HG02884 (cell line): ENCODE measurements at regions not wholly inside any gene's neighbourhood (a gene's known extent, or its start where the extent isn't known, plus 50 kb on each side); places are given as distances from the start of the nearest gene placed in this dataset.

Experiments
- ATAC-seq: cut with Tn5 transposase; IDR thresholded peaks from one replicate; pipeline ENCODE4 v1.9.1; 2021; ENCODE audit warnings: mild to moderate bottlenecking, moderate library complexity; ENCODE audit not compliant: unreplicated experiment

DNA sequence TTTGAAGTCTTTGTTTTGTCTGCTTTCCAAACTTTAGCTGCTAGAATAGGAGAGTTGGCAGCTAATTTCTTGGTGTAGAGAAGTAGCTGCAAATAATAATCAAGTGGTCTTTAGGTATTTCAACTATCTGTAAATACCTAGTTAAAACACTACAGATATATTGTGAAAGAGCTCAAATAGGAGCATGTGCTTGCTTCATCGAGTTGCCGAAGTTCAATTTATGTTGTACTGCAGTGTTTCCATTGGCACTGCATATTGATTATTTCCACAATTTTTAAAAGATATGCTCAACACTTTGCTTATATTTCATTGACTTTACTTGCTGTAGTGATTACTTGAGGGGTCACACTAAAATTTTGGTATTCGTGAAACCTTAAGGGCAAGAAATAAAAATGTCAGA, 131.6 kb upstream of the BMP4 start:
- no peak for ATAC-seq

DNA sequence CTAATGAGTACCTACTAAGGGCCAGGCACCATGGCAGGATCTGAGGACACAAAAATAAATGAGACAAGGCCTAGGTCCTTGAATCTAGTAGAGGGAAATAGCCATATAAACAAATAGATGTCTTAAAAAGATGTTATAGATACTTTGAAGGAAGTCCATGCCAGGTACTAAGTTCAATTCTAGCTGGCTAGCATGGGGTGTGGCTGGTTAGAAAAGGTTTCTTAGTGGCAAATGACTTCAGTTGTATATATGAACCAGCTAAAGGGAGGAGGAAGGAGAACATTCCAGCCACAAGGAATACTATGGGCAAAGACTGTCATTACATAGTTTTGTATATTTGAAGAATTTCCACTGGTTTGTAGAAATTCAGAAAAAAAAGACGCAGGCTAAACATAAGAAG, 133.6 kb upstream of the BMP4 start:
- ATAC-seq: no peak

DNA sequence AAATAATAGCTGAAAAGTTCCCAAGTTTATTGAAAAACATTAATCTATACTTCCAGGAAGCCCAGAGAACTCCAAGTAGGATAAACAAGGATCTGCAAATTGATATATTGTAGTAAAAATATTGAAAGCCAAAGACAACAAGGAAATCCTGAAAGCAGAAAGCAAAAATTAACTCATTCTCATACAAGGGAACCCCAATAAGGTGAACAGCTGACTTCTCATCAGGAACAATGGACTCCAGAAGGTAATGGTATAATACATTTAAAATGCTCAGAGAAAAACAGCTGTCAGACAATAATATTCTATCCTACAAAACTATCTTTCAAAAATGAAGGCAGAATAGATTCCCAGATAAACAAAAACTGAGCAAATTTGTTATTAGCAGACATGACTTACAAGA, 138.1 kb upstream of the BMP4 start:
- no peak for ATAC-seq

- ATAC-seq: no peak
Measured at GRCh38 chr14:54098536-54098935, 141.9 kb upstream of the BMP4 start.

GRCh38 chr14:54102051-54102456, 145.4 kb upstream of the BMP4 start:
- no peak for ATAC-seq

- ATAC-seq: no peak
Measured at GRCh38 chr14:54102530-54102929, 145.9 kb upstream of the BMP4 start.

DNA sequence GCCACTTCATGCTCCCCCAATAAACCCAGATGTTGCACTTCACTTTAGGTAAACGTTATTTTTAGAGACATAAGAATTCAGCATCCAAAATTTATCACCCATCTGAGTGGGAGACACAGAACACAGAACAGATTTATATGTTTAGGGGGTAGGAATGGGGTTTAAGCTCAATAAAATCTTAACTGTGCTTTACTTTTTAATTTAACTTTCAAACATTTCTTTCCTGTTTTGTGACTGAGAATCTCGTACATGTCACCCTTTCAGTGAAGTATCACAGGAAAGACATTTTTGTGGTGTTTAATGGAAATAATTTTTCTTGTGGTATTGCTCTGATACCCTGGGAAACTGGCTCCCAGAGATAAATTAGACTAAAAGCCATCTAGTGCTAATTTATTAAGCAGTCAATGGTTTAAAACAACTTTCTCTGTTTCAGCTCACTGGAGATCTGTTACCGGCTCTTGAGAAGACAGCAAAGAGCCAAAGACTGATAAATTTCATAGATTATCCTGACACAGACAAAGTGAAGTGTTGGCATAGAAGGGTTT, 148.0 kb upstream of the BMP4 start:
- ATAC-seq: no peak

- no peak for ATAC-seq
Measured at GRCh38 chr14:54105406-54105805, 148.8 kb upstream of the BMP4 start.

DNA sequence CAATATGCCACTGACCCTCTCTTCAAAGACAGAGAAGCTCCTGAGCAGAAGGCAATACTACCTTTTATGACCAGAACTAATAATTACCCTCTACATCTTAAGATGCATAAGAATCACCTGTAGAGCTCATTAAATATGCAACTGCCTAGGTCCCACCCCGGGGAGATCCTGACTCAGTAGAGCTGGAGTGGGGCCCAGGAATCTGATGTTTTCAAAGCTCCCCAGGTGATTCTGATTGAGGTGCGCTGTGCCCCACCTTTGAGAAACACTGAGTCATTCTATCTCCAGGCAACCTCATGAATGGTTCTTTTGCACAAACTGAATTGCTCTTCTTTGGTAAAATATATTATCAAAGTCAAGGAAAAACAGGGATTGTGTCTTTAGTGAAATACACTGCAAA, 149.3 kb upstream of the BMP4 start:
- no peak for ATAC-seq

DNA sequence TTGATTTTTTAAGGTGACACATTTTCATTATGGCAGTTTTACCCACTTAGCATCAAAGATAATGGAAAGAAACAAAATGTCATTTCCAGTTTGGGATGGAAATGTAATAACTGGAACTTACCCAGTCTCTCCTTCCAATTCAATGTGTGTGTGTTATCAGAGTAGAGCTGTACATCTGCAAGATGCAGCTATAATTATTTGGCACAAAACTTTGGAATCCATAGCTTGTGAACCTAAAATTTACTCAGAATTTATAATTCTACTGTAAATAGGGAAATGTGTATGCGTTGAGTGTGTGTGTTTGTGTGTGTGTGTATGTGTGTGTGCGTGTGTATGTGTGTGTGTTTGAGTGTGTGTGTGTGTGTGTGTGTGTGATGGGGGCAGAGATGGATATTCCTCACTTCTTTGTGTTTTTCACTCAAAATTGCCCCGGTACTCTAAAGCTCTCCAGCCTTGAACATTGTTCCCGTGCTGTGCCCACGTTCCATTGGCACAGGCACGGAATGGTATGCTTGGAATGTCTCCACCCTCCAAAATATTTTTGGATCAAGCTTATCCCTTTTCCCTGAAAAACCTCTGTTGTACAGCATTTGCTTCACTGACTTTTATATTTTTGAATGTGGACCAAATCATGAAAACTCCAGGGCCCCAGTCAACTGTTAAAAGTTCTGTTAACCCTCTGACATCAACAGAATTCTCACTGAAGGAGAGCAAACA, 150.2 kb upstream of the BMP4 start:
- ATAC-seq: no peak

DNA sequence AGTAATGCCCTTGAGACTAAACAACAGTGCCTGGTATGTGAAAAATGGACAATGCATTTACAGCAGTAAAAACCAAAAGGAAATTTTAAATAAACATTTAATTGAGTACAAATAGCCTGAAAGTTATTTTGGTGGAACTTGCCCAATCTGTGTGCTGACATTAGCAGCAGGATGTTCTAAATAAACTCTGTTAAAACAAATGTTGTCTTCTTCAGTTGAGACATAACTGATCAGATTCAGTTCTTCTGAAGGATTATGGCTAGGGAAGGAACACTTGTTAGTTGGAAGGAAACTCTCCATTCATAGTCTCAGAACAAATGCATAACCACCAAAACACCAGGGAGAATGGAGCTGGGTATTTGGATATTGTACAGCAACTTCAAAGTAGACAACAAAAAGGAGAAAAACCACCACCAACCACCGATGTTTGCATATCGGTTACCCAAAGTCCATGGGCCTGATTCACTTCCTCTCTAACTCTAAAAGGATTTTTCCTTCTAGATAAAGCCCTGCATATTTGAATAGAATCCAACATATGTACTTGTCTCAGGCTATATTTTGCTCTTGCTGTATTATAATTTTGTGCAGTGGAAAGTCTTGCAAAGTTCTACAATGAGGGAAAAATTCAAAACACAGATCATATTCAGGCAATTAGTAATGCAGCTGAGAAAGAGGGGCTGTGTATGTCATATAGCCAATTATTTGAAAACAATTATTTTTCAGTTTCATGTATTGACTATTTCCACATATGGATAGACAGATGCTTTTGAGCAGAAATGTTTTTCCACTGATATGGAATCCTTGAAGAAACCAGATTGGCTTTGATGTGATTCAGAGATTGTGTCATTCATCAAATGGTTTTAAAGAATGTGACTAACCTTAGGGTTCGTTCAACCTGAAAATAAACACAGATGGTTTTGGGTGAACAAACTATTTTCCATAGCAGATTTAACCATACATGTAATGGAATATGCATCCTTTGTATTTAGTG, 152.2 kb upstream of the BMP4 start:
- no peak for ATAC-seq

- ATAC-seq: no peak
Measured at GRCh38 chr14:54109521-54110120, 153.0 kb upstream of the BMP4 start.

DNA sequence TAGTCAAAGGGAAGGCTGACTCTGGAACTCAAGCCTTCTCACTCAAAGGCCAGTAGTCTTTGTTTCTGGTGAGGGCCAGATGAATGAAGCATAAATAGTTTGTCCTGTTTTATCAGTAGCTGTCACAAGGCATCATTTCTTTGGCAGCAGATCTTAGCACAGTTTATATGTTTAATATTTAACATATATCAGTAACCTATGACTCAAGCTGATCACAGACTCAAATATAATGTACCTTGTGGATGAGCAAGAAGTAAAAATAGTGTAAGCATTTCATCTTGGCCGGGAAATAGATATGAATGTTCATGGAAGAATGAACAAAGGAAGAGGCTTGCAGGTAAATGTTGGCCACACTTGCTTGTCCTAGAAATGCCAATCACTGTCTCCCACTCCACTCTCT, 158.3 kb upstream of the BMP4 start:
- ATAC-seq: no peak

DNA sequence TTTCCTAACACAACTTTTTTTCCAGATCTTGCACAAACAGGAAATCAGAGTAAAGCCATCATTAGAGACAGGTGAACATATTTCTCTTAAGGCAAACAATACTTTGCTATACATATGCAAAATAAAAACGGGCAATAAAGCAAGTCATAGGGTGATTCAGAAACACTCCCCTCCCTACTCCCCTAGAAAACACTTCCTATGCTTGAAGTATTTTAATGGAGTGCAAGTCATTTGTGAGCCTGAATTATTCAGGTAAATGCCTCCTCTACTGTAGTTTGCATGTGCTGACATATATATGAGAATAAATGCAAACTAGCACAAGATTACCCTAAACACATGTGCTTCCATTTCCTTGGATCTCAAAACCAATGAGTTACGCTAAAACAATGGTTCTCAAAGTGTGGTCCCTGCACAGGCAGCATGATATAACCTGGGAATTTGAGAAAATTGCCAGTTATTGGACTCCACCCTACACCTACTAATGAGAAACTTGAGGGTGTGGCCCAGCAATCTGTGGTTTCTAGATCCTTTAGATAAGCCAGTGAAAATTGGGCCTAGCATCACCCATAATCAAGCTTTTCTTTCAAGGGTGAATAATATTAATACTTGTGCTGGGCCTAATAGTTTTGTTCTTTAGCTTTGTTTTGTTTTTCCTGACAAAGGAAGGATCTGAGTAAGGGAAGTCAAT, 159.7 kb upstream of the BMP4 start:
- no peak for ATAC-seq

GRCh38 chr14:54116972-54117371, 160.3 kb upstream of the BMP4 start:
- no peak for ATAC-seq

GRCh38 chr14:54117396-54117795, 160.8 kb upstream of the BMP4 start:
- ATAC-seq: no peak

GRCh38 chr14:54117924-54118323, 161.3 kb upstream of the BMP4 start:
- ATAC-seq: no peak

- ATAC-seq: no peak
Measured at GRCh38 chr14:54120260-54120659, 163.6 kb upstream of the BMP4 start.

DNA sequence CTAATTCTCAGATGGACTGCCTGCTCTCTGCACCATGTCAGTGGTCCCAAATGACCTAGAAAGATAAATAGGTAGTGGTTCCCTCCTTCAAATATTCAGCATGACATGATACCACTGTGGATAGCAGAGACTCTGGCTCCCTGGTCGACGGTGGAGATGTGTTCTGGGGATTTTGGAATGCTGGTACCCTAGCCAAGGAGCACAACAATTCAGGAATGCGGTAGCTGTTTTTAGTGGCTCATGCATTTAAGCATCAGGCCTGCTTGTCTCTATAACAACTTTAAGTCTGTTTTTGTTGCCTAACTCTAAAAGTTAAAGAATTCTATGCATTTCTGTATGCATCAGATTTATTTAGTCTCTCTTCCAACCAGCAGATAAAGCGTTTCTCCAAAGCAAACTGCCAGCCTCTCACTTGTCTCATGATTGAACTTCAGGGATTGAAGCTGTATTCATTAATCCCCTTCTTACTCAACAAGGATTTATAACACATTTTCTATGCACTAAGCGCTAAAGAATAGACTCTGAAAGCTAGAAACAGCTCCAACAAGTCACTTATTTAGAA, 164.9 kb upstream of the BMP4 start:
- ATAC-seq: no peak

DNA sequence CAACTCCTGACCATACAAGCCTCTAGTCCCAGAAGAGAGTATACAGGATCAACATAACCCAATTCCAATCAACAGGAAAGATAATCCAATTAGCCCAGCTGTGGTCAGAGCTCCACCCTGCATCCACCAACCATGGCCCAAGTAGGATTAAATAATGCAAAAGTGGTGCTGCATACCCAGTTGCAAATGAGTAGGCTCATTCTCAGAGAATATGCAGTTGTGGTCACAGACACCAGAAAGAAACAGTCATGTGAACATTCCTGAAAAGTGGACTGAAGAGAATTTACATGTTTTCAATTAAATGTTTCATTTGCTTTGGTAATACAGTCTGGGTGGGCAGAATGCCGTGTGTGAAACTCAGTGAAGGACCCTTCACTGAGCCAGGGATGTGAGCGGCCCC, 167.2 kb upstream of the BMP4 start:
- no peak for ATAC-seq

DNA sequence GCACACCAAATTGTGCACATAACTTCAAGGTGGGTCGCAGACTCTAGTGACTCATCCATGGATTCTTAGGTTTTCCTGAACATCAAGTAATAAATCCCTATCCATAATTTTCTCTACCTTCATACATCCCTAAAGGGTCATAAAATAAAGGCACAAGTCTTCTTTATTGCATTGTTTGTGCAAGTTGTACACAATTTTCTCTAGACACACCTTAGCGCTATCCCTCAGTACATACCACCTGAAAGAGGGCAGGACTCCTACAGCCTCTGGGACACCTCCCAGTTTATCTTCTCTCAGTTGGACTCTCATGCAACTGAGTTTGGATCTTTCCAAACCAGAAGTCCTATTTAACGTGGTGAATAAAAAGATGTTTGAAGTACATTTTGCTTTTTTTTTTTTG, 168.5 kb upstream of the BMP4 start:
- no peak for ATAC-seq
